ENCODE measurements at regions not wholly inside any gene's neighbourhood (a gene's known extent, or its start where the extent isn't known, plus 50 kb on each side); places are given as distances from the start of the nearest gene placed in this dataset.

- no peak for TF ChIP-seq CTCF (IDR thresholded peaks at IDR 0.05)
- no peak for TF ChIP-seq ZFX (IDR thresholded peaks at IDR 0.05; ENCODE audit: borderline replicate concordance)
- no peak overlapping the region for H3K27ac ChIP-seq
Observed at GRCh38 chr3:57001356-57001755, 59.1 kb upstream of the SPATA12 start.

DNA sequence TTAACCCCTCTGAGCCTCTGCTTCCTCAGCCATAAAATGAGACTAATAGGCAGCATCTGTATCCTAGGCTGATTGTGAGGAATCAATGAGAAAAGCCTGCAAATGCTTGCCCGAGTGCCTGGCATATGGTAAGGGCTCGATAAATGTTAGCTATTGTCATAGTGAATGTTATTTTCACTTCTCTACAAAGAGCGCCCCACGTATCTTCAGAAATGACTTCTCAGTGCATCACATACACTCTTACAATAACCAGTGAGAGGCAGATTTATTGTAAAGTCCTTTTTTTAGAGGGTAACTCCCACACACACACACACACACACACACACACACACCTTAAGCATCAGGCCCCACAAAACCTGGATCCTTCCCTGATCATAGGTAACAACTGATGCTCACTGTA, 60.5 kb upstream of the SPATA12 start:
- no peak for TF ChIP-seq CTCF (IDR thresholded peaks at IDR 0.05)
- H3K27ac ChIP-seq = no peak overlapping the region

DNA sequence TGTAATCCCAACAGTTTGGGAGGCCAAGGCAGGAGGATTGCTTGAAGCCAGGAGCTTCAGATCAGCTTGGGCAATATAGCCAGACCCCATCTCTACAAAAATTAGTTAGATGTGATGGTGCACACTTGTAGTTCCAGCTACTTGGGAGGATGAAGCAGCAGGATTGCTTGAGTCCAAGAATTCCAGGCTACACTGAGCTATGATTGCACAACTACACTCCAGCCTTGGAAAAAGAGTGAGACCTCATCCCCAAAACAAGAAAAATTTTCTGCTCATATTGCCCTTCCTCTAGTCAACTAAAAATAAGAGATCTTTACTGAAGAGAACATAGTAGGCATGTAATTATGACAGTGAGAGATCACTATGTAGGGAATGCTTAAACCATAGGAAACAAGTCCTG, 60.9 kb upstream of the SPATA12 start:
- H3K27ac ChIP-seq = no peak overlapping the region
- TF ChIP-seq CTCF (IDR thresholded peaks at IDR 0.05) (no peak), ZFX (IDR thresholded peaks at IDR 0.05; ENCODE audit: borderline replicate concordance) (no peak)

DNA sequence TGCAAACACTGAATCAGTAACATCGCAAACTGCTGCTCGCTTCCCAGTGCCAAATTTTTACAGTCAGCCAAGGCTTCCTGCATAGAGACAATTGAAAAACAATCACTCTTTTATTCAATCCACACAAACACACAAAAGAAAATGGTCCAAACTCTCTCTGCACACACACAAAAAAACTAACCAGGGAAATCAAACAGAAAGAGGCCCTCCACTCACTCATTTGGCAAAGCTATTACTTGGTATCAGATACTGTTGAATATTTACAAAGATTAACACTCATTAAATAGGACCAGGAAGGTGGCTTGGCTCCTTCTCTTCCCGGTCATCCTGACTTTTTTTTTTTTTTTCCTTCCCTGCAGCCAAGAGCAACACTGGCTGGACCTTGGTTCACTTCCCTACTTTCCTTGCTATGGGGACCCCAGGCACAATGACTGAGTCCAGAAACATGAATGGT, 62.4 kb upstream of the SPATA12 start:
- H3K27ac ChIP-seq = peak overlapping the region; percentile 44; the same call in 1 of the 2 replicates
- TF ChIP-seq CTCF (IDR thresholded peaks at IDR 0.05) (no peak), ZFX (IDR thresholded peaks at IDR 0.05; ENCODE audit: borderline replicate concordance) (no peak)

DNA sequence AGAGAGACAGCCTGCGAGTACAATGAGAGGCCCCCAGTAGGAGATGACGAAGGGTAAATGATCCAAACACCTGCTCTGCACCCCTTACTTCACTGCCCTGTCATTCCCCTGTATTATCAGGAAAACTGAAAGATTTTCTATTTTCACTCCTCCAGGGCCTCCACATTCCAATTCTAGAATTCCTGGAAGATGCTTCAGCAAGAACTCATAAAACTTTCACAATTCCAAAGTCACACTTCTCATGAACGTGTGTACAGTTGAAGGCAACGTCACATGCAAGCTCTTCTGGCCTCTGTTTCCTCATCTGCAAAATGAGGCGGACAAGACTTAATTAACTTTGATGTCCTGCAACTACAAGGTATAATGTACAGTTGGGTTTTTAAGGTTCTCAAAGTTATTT, 62.8 kb upstream of the SPATA12 start:
- no peak for TF ChIP-seq ZFX (IDR thresholded peaks at IDR 0.05; ENCODE audit: borderline replicate concordance)
- no peak for TF ChIP-seq CTCF (IDR thresholded peaks at IDR 0.05)
- H3K27ac ChIP-seq = peak overlapping the region; percentile 44; the same call in 1 of the 2 replicates

DNA sequence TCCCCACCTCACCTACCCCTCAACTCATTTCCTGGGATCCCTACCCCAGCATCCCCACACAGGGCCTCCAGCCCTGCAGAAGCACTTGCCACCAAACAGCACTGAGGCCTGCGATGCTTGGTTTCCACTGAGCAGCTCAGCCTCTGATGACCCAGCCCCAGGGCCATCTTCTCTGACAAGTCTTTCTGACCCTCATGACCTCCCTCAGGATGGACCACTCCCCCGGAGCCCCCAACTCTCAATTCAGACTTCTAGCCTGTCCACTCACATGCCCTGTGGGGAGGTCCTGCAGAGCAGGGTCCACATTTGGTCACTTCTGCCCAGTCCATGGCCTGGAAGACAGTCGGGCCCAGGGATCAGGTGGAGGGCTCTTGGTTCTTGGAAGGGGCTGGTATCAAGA, 63.4 kb upstream of the SPATA12 start:
- H3K27ac ChIP-seq = no peak overlapping the region
- no peak for TF ChIP-seq ZFX (IDR thresholded peaks at IDR 0.05; ENCODE audit: borderline replicate concordance)
- TF ChIP-seq CTCF (IDR thresholded peaks at IDR 0.05) = no peak

DNA sequence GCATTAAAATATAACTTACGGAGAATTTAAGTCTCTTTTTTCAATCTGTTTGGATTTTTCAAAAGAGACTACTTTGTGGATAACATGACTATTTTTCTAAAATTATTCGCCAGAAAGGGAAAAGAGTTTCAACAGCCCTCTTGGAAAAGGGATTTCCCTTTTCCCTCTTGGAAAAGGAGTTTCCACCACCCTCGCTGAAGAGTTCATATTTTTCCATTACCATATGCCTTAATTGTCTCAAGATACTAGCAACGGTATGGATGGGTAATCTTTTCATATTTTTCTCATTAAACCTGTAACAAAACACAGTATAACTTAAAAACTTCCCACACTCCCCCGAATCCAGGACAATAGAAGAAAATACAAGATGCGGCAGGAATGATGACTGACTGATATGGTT, 66.1 kb upstream of the SPATA12 start:
- no peak overlapping the region for H3K27ac ChIP-seq
- TF ChIP-seq CTCF (IDR thresholded peaks at IDR 0.05) (no peak), ZFX (IDR thresholded peaks at IDR 0.05; ENCODE audit: borderline replicate concordance) (no peak)

All from 22Rv1 (cell line).